DMS53 (cell line): ENCODE measurements at regions not wholly inside any gene's neighbourhood (a gene's known extent, or its start where the extent isn't known, plus 50 kb on each side); places are given as distances from the start of the nearest gene placed in this dataset.

Experiments
- DNase-seq: peaks from one replicate; lab custom pipeline; 2025; lab: John Stamatoyannopoulos, UW

DNA sequence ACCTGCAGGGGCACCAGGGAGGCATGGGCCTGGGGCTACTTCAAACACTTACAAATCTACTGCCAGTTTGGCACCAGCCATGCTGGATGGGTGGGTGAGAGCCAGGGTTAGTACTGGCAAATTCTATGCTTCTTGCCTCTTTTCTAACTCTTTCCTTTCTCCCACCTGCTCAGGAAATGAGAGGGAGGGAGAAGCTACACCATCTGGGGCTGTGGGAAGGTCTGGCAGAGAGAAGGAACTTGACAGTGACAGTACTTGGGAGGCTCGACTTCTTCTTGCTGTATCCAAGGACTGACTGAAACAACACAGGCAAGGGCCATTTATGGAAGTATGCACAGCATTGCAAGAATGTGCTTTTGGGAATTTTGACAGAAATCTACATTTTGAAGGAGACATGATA, 149.6 kb upstream of the DYRK2 start:
- no peak for DNase-seq

DNA sequence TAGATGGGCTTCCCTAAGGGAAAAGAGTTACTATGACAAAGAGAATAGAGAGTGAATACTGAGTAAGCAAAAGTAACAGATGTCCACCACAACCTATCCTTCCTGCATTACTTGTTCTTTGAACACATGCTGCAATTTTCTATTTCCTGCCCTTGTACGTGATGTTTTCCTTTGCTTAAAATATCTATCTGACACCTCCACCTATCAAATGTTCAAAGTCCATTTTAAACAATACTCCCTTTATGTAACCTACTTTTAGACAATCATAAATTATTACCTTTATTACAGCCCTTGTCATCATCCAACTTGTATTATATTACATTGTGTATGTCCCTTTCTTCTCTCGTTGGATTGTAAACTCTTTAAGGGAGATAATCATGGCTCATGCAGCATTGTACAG, 147.2 kb upstream of the DYRK2 start:
- DNase-seq = no peak

DNA sequence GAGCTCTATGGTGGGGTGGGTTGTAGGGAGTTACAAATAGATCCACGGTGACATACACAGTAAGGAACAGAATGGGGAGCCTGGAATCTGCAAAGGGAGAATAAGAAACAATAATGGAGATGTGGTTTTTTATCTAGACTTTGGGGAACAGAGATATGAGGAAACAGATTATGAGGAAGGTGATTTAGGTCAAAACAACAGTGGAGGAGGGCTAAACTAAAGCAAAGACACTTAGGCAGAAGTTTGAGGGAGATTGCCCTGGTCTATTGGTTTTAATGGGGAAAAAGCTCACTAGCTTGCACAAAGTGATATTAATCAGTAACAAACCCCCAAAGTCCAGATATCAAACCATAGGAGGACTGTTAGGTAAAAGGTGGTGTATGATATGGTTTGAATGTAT, 144.5 kb upstream of the DYRK2 start:
- no peak for DNase-seq

DNA sequence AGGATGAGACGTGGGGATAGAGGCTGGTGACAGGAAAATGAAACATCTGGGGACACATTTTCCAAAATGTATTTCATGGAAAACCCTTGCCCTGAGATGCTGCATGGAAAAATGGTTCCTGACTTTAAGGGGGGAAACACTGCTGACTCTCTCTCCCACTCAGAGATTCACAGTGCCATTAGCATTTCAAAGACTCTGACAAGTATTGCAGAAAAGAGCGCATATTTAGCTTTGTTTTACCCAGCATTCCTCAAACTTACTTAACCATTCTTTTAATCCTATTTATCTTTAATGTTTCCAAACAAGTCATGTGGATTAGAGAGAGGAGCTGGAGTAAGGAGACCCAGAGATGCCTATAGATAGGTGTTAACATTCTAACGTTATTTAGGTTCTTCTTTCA, 141.8 kb upstream of the DYRK2 start:
- DNase-seq = no peak

DNA sequence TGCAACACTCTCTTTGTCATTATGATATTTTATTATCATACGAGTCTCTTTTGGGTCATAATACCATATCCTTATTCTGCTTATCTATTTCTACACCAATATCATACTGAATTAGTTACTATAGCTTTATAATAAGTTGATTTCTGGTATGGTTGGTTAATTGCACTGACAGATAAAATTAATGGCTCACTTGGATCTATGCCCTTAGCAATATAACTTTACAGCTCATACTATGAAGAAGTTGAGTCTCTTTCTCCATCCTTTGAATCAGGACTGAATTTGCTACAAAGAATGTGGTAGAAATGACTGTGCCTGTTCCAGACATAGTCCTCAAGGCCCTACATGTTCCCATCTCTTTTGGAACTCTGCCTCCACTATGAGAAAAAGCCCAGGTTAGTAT, 139.7 kb upstream of the DYRK2 start:
- no peak for DNase-seq

DNA sequence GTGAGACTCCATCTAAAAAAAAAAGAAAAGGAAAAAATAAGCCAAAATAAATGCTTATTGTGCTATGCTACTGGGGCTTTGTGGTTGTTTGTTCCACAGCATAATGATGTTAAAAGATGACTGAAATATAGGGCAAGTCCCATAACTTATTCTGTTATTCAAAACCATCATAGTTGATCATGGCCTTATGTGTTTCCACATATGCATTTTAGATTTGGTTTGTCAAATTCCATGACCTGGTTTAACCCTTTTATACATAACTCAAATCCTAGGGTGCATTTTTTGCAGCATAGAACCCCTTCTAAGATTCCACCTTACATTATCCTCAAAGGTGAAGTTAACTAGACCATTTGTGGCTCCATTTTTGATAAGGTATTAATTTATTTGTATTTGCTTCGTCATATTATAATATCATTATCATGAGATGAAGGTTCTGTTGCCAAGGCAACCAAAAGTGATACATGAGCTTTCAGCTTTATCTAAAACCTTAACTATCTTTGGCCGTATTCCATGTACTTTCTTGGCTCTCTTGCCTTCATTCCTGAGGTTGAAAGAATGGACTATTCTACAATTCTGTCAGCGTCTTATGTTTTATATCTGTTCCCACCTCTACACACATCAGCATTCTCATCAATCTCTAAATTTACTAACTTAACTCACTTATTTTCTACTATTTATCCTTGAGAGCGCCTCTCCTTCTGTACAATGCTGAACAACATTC, 138.7 kb upstream of the DYRK2 start:
- no peak for DNase-seq

DNA sequence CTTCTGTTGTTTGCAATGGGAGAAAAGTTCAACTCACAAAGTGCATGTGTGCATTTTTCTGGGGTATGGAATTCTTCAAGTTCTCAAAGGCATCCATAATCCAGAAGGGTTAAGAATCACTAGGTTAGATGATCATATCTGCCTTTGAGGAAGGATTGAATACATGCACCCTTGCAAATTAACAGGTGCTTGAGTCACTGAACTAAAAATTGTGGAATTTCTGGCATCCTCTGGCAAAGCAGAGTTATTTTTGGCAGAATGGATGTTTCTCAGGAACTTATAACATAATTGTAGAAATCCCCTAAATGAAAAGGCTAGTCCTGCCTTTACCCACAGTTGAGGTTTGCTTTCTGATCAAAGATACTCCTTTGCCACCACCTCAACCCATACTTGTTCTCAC, 136.5 kb upstream of the DYRK2 start:
- no peak for DNase-seq

DNA sequence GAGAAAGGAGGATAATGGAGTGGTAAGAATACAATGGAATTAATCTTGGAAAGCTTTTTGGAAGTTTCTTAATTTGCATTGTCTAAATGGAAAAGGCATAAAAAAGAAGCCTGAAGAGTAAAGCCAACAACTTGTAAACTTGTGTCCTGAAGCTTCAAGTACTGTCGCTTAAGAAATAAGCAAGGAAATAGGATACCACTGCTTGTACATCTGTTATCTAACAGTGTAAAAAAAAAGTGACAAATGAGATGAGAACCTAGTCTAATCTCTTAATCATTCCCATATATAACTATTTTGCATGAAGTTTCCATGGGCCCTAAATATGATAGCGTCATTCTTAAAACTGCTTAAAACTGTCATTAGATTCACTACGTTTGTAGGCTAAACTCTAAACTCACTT, 134.0 kb upstream of the DYRK2 start:
- no peak for DNase-seq

DNA sequence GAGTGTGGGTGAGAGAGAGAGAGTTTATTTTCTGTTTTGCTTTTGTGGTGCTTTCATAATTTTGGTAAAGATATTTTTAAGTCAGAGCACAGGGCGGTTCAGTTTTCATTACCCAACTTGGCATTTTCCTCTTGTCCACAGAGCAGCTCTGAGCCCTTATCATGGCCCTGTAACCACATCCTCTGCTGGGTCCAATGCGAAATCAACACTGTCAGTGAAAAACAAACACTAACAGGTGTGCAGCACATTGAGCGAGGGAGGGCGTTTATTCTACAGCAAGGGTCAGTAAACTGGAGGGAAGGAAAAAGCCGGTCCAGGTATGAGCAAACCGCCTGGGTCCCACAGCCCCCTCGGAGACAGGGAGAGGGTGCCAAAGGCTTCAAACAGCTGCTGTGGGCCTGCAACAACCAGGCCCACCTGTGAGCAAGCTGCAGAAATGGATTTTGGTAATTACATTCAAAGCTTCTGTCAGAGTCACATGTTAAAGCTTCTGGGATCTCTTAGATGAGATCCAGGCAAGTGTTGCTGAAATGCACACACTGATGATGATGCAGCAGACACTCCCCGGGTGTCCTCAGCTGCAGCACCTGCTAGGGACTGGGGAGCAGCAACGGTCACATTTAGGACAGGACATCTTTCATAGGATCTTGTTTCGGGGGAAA, 132.7 kb upstream of the DYRK2 start:
- peak; percentile 96 for DNase-seq

DNA sequence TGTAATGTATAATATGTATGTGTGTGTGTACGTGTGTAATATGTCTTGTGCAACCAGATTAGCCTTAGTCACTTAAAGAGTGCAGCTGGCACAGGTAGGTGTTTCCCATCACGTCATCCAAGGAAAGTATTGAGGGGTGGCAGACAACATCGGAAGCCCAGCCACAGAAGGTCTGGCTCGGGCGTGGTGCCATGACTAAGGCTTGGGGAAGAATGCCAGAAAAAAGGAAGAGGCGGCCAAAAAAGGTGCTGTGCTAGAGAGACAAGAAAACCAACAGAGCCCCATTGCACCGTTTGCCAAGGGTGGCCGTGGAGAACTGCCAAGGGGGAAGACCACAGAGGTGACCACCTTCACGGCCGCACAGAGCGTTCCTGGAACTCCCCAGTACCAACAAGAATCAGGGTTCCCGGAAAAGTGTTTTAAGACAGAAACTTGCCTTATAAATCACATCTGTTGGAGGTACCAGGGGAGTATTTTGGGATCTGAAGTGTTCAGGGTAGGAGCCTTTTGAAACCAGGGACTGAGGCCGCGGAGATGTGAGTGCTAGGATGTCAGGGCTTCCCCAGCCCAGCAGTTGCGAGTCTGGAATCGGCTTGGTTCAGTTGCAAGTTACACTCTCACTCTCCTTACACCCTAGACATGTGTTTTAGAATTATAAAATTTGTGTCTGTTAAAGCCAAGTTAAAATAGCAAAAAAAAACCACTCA, 131.2 kb upstream of the DYRK2 start:
- no peak for DNase-seq

DNA sequence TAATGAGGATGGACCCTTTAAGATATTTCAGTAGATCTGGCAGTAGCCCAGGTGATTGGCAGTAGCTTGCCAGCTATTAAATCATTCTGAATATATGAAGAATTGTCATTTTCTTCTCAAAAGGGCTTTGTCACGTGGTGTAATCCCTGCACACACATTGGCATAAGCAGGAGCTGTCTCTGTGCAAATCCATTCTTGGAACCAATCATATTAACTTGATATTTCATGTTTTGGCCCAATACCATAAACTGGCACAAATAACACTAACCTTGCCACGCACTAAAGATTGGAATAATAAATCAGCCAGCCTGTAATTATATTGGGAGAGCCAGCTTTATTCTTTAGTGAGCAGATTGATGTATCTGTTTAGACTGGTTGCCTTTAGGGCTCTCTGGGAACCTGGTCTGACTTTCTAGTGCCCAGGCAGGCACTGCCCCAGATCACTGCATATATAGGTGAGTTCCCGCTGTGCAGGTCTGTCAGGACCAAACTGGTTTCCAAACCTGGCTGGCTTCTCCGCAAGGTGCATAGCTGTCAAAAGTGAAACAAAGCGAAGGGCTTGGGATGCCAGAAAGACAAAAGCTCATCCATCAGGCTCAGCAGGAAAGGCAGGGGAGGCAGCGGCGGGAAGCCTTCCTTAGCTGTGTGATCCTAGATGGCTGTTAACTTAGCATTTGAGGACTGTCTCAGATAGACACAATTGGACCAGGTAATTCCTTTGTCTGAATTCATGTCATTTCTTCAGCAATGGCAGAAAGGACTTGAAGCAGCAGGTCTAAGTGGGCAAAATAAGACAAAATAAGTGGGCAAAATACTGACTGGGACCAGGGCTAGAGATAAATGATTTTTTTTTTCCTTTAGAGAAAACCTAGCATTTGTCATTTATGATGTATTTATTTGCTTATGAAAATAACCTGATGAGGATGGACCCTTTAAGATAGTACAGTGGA, 128.8 kb upstream of the DYRK2 start:
- peak; percentile 22 for DNase-seq

DNA sequence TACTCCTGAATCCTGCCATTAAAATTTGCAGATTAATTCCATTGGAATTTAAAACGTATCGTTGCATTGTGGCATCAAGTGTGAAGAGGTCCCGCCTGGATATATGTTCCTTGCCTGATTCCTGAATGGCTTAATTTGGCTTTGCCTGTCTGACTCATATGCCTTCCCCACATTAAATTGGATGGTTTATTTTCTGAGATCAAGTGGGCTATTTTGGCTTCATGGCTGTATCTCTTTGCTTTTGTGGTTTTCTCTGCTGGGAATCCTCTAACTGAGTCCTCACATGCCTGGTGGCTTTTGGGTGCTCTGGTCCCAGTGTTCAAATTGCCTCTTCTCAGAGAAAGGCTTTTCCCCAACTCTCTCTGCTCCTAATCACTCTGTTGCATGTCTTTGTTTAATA, 127.9 kb upstream of the DYRK2 start:
- no peak for DNase-seq

DNA sequence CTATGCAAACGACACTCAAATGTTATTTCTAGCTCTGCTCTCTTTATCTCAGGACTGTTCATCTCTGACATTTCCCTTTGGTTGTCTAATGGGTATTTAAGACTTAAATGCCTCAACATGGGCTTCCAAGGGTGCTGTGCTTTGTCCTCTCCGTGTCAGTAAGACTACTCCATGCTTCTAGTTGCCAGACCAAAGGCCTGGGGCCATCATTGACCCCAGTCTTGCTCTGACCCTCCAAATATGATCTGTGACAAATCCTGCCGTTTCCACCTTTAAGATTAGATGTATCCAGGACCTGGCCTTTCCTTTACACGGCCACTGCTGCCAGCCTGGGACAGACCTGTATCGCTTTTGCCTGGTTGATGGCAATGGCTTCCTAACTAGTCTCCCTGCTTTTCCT, 126.3 kb upstream of the DYRK2 start:
- DNase-seq = no peak

DNA sequence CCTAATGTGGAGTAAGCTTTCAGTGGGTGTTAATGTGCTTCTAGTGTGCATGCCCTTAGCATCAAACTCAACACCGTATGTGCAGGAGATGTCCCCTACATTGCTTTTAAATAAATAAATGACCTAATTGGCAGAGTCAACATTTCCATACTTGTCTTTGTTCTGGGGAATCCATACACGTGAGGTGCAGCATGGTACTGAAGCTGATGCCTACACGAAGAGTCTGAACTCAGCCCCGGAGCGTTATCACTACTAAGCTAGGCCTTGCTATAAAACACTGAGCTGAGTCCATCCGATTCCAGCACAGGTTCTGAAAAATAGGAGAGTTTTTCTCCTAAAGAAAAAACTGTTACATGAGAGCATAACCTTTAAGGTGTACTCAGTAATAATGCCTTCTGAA, 125.0 kb upstream of the DYRK2 start:
- peak; percentile 88 for DNase-seq

DNA sequence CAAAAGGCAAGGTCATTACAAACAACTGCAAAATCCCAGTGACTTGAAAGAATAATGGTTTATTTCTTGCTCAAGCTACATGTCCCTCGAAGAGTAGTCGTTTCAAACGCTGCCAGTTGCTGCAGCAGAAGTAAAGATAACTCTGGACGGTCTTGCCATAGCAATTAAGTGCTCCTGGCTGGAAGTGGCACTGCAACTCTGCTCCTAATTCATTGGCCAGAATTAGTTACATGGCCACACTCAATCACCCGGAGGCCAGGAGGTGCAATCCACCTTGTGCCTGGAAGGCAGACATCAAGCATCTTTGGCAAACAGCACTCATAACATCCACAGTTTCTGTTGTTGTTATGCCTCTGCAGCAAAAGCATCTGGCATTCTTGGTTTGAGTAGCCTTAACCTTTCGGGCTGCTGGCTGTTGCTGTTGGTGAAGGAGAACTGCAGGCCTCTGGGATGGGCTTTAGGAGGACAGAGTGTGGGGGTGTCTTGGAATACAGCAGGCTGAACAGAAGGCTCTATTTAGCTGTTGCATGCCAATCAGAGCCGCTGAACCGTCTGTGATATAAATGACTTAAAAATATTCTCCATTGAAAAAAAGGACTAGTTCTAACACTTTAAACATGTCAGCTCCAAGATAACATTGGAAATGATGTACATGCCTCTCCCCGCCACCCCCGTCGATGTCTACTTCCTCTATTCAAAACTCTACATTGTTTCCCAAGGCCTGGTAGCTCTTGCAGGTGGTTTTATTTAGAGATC, 123.5 kb upstream of the DYRK2 start:
- no peak for DNase-seq

DNA sequence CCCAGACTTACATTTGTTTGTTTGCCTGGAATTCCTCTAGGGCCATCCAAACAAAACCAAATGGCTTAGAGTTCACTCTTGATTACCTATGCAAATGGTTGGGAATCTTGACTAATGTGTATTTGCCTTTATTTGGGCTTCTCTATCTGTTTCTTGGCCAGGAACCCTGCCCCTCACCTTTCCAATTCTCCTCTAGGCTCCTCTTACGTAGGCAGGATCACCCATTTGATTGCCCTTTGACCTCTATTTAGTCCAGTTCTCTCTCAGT, 123.0 kb upstream of the DYRK2 start:
- no peak for DNase-seq

DNA sequence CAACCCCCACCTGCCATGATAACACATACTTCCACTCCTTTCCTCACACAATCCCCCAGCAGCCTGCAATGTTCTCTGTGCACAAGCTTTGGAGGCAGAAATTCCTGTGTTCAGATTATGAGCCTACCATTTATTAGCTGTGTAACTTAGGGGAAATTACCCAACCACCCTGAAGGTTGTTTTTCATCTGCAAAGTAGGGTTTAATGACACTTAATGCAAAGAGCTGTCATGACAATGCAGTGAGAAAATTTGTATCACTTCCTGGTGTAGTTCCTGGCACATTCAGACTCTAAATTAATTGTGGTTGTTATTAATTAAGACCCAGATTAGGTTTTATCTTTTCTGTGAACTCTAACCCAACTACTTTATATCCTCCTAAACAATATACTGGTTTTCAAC, 122.4 kb upstream of the DYRK2 start:
- DNase-seq = peak; percentile 28

DNA sequence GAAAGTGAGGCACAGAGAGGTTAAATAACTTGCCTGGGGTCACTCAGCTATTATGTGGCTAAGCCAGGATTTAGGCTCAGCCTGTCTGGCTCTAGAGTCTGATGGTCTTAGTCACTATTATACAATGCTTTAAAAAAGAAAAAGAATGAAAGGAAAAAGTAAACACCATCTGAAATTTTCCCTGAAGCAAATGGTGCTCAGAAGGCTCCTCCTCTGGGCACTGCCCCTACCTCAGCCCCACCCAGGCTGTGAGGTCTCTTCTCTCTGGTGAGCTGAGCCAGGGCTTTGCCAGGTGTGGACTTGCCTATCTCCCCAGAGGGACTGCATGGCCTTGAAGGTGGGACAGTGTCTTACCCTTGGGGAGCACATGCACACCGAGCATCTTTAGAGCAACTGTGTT, 117.5 kb upstream of the DYRK2 start:
- no peak for DNase-seq

DNA sequence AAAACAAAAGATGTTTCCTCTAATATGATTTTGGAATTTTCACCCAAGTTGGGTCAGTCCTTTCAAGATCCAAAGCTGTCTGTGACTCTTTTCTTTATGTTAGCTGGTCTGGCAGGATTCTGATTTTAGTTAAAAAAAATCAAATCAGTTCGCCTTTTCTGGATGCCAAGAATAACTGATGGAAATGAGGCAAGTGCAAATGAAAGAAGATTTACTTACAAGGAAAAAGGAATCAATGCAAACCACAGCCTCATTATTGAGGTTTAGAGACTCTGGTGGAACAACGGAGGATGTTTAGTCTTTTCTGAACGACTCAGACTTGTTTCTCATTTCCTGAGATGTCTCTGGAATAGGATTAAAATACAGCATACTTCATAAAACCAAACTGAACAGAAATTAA, 117.0 kb upstream of the DYRK2 start:
- no peak for DNase-seq

DNA sequence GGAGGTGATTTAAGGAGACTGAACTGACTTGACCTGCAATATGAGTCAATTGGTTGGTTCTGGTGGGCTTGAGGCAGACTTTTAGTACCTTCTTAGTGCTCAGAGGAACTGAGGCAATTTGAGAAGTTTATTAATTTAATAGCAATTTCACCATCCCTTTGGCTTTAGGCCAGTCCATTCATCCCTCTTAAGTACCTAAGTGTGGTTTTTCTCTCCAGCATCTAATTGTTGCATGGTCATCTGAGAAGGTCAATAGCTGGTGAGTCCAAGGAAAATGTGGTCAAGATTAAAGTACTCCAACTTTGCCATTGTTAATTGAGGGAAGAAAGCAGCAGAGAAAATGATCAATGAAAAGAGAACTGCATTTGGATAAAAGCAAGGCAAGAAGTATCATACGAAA, 115.4 kb upstream of the DYRK2 start:
- DNase-seq = no peak

DNA sequence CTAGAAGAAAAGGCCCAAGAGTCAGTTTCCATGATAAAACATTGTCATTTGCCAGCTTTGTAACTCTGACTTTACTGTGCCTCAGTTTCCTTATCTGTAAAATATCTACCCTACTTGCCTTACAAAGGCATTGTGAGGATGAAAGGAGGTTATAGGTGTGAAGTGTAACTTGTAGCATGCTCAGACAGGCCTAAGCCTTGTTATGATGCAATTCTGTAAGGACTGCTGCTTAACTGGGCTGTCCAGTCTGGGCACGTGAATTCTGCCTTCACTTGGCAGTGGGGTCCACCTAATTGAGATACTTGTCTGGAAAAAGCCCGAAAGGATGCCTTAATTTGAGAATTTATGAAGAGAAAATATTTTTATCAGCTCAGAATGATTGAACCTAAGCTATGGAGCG, 114.5 kb upstream of the DYRK2 start:
- DNase-seq = no peak

DNA sequence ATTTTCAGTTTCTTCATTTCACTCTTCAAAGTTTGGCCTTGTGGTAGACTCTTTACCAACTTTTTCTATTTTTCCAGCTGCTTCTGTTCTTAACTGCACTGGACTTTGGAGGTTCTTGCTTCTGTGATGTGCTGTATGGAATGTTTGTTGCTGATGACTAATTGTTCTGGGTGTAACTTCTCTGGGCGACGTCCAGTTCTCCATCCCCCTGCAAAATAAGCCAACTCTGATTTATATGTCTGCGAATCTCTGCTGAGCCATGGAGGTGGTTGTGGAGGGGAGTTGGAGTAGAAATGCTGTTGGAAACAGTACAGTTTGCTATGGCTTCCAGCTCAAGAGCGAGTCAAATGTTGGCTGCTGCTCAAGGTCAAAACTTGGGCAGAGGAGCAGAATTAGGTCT, 113.9 kb upstream of the DYRK2 start:
- DNase-seq = no peak
